NCI-H345 (cell line): ENCODE measurements at regions not wholly inside any gene's neighbourhood (a gene's known extent, or its start where the extent isn't known, plus 50 kb on each side); places are given as distances from the start of the nearest gene placed in this dataset.

Experiments used
- DNase-seq: peaks from one replicate; lab custom pipeline; 2025; lab: John Stamatoyannopoulos, UW

DNA sequence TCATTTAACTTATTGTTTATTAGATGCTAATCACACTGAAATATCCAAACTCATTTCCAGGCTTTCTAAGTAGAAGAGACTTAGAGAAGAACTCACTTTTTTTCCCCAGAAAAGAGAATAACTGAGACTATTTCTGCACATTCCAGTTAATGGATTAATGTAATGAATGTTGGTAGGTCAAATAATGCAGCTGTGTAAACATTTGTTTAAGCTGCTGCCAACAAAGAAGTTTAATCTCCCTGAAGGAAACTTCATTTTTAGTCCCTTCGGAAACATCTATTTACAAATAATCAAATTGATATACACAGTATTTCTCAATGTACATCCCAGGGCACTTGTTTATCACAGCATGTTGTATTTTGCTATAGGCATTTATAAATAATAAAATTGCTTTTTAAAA, 126.9 kb downstream of the KCNS3 start:
- DNase-seq: no peak

DNA sequence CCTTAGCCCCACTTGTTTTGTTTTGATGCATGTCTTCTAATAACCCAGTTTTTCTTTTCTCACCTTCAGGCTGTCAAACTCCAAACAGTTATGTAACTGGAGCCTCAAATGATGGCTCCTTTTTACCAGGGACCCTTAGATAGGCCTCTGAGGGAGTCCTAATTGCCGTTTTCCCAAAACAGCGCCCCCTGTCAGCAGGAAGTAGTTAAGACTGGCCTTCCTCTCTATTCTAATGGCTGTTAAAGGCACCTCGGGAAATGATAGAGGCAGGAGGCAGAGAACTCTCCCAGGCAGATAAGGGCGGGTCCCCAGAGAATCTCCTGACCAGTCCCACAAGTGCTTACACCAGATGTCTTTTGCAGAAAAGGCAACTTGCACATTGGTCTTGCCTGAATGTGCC, 123.2 kb downstream of the KCNS3 start:
- no peak for DNase-seq

DNA sequence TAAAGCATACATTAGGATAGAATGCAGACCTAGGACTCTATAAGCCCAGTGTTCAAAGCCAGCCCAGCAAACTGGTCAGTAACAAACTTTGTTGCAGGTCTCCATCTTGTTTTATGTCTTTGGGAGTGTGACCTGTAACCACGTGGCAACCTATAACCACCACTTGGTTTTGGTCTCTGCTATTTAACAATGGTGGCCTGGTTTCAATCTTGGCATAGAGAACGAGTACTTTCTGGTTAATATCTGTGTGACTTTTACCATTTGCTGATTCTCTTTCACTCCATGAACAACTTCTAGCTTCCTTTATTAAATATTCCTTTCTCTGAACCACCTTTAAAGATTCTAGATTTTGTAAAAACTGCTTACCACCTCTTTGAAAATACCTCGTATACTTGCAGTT, 118.5 kb downstream of the KCNS3 start:
- no peak for DNase-seq

DNA sequence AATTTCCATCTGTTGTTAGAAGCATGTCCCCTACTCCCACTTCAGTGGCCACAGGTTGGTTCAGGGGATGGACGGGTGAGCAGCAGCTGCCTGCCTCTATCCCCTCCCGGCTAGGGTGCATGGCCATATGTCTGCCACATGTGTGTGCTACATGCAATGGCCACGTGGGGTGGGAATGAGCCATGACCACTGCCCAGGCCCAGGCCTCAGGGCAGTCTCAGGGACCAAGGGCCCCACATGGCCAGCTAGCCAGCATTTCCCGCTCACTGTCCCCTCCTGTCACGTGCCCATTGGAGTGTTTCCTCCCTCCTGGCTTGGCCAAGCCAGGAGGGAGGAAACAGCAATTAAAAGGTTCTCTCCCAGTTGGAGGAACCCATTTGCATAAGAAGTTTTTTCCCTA, 117.1 kb downstream of the KCNS3 start:
- DNase-seq: no peak
